WTC11 (cell line): ENCODE measurements at regions not wholly inside any gene's neighbourhood (a gene's known extent, or its start where the extent isn't known, plus 50 kb on each side); places are given as distances from the start of the nearest gene placed in this dataset.

ENCODE experiments used
- CDX4 ChIP-seq: fragments of 250-450 bp; sonication (Bioruptor Pico); IDR thresholded peaks from 2 replicates; pipeline ENCODE4 v1.9.0; 2021; ENCODE audit warnings: moderate library complexity, mild to moderate bottlenecking, inconsistent platforms, borderline replicate concordance
- ZBTB43 ChIP-seq: sonication (generic); formaldehyde crosslinking; IDR thresholded peaks from 2 replicates; pipeline ENCODE4 v1.8.1; 2023; ENCODE audit warnings: mild to moderate bottlenecking, missing genetic modification reagents

DNA sequence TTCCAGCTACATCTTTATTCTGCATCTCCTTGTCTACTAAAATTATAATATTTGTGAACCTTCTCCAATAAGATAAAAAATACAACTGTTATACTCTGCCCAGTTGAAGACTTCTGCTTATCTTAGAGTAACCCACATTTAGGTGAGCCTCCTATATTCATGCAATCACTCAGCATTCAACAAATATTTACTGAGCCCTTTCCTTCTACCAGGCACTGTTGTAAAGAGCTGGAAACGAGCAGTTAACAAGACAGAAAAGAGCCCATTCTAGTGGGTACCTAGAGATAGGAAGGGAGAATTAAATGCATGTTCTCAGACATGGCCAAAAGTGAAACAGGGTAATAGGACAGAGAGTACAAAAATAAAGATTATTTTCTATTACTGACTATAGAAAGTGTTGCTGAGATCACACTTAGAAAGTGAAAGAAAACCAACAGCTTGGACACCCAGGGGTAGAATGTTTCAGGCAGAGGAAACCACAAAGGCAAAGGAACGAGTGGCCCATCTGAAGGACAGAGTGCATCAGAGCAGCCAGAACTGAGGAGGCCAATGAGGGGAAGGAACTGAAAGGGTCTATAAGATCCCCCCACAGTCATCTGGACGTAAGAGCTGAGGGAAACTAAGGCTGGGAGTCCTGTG, 50.8 kb upstream of the SMLR1 start (continued):
- TF ChIP-seq CDX4 (CRISPR knock-in tag) (no peak), ZBTB43 (no peak)
